ENCODE measurements at regions not wholly inside any gene's neighbourhood (a gene's known extent, or its start where the extent isn't known, plus 50 kb on each side); places are given as distances from the start of the nearest gene placed in this dataset.

DNA sequence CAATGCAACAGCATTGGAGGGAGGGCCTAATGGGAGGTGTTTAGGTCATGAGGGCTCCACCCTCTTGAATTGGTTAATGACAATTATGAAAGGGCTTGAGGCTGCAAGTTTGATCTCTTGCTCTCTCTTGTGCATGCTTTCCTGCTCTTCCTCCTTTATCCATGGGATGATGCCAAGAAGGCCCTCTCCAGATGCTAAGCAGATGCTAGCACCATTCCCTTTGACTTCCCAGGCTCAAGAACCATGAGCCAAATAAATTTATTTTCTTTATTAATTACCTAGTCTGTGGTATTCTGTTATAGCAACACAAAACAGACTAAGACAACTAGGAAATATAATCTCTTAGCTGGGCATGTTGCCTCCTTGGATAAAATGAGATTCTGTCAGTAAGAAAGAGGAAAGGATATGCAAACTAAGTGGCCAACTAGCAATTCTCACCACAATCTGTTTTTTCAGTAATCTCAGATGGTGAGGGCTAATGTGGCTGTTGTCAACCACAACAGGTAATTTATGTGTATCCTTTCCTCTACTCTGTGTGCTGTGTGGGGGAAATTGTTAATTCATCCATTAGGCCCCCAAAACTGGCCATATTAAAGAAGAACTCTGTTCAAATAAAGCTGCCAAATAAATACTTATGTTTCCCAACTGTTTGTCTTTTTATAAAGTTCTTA is 269.1 kb upstream of the CD180 start:
- DNase-seq (ENCODE audit: low read depth in 2 of 2), result no peak

DNA sequence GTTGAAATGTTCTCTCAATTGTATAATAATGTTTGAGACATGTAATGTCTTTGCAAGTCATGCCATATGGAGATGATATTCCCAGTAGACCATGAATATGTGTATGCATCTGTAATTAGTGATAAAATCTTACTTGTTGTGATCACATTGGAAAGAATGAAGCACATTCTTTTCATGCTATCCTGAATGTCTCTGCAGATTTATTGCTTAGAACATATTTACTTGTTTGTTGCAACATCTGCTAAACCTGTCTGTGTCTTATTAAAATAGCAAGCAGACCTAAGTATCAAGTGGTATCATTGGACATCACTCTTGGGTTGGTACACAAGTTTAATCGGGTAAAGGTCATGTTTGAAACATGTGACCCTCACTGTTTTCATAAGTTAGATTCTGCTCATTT is 265.5 kb upstream of the CD180 start:
- DNase-seq (ENCODE audit: low read depth in 2 of 2), result no peak

DNA sequence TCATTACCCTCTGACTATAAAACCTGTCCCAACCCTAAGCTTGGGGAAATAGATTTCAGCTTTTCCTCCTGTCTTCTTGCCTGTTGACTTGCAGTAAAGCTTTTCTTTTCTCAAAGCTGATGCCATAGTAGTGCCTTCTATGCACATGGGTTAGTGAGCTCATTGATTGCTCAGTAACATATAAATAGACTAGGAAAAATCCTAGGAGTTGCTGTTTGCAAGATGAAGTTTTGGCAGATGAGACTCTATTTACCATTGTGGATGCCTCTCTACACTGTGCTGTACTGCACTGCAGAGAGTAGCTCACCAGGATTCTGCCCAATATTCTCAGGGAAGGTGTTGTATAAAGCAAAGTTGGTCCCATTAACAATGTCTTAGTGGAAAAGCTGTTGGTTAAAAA is 262.7 kb upstream of the CD180 start:
- no peak for DNase-seq (ENCODE audit: low read depth in 2 of 2)

DNA sequence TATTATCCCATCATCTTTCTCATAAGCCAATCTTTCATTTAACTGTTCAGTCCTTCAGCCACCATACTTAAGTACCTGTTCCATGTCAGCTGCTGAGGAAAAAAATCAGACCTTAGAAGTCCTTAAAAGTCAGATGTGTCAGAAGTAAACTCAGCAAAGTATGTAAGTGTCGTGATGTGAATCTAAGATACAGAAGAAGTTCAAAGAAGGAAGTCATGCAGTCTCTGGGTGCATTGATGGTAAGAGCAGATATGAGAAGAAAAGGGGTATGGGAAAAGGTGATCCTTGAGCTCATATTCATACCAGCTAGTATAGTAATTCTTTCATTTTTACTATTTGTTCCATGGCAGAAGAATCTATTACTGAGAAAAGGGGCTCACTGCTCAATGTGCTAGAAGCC is 259.4 kb upstream of the CD180 start:
- DNase-seq (ENCODE audit: low read depth in 2 of 2), result no peak

DNA sequence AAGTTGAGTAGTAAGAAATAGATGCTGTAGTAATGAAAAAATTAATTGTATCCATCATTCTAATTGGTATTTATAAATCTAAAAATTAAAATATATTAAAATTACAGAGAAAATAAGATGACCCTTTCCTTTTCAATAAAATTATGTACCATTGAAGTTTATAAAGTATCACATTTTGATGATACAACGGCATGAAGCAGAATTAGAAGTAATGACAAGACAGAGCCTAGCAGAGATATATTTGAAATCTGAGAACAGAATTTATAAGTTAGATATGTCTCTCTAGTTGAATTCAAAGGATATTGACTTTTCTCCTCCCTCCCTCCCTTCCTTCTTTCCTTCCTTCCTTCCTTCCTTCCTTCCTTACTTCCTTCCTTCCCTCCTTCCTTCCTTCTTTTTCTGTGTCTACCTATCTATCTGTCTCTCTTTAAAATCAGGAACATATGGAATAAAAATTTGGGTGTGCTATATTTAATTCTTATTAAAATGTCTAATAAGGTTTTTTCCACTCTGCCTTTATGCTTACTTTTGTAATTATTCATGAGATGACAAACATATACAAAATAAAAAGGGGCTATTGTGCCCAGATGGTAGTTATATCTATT is 258.5 kb upstream of the CD180 start:
- no peak for DNase-seq (ENCODE audit: low read depth in 2 of 2)

DNA sequence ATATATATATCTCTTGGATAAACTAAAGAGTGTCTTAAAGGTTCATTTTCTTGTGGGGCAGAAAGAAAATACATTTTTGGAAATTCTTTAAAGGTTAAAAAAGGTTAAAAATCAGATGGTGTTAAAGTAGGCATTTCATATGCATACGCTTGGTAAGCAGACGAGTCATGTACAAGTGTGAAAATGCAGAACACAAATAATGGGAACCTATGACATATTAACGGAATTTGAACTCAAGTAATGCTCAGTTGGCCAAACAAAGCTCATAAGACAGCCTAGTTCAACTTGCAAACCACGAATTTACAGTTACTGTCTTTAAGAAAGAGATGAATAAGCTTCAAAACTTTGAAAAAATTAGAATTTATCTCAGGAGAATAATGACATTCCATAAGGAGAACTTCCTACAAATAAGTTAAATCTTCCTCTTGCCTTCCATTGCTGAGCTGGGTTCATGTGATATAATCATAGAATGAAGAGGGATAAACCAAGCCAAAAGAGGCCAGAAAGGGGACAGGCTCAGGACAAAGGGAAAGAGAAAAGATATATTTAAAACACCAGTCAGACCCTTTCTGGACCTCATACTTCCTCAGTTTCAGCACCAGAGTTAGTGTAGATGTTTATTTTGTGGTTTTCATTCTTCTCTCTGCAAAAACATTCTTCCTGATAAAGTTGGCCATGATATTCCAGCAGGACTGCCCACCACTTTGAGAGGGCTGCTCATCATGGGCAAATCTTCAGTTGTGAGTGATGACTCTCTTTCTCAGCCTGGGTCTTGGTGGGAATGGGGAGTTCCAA is 256.7 kb upstream of the CD180 start:
- no peak for DNase-seq (ENCODE audit: low read depth in 2 of 2)

DNA sequence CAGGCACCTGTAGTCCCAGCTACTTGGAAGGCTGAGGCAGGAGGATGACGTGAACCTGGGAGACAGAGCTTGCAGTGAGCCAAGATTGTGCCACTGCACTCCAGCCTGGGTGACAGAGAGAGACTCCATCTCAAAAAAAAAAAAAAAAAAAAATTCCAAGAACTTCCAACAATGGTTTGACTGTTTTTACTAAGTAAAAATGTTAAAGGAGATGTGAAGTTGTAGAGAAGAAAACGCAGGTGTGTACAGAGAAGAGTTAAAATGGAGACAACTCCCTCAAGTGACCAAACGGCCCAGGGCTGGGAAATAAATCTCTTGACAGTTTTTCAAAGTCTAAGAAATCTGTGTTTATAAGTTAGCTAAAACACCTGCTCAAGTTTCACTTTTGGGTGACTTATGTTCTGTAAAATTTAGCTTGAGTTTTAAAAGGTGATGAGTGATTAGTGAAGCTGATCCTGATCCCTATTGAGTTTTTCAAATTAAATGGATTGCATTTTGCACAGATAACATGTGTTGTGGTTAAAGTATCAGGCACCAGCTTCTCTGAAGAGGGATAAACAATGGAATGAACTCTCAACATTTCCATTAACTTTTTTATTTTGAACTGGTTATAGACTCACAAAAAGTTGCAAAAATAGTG is 255.2 kb upstream of the CD180 start:
- no peak for DNase-seq (ENCODE audit: low read depth in 2 of 2)

DNA sequence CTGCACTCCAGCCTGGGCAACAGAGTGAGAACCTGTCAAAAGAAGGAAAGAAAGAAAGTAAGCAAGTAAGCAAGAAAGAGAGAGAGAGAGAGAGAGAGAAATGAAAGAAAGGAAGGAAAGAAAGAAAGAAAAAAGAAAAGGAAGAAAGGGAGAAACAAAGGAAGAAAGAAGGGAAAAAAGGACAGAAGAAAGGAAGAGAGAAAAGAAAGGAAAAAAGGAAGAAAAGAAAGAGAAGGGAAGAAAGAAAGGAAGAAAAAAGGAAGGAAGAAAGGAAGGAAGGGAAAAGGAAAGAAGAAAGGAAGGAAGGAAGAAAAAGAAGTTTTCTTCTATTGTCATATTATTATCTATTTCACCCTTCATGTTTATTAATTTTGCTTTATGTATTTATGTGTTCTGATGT is 251.1 kb upstream of the CD180 start:
- no peak for DNase-seq (ENCODE audit: low read depth in 2 of 2)

DNA sequence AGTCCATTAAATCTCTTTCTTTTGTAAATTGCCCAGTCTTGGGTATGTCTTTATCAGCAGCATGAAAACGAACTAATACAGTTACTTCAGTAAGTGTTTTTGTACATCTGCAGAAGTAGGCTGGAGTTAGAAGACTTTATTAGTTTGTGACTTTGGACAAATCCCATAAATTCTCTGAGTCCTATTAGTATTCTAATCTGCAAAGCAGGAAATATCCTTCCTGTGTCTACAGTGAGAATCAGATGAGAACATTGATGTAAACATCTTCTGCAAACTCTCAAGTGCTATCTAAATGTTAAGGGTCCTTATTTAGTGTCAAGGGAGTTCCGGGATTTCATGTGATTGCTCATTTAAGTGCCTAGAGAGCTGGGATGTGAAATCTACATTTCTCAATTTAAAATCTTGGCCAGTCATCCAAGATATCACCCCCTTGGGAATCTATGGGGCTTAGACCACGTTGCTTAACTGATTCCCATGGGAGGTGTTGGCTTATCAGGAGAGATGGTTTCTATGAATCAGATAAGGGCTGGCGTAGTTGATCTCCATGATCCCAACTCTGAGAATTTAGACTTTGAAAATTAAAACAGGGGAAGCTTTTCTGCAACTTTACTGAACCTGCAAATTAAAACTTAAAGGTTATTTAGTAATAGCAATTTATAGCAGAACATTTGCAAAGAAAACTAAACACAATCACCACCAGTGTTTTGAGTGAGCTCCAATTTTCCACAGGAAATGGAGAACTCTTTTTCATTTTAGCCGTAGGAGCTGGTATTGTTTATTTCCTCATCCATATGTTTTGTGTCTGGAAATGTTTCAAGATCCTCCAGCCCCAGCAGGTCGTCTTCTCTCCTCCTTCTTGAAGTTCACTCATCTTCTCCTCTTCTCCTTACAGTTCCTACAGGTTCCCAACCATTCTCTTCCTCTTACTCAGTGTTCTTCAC is 241.6 kb upstream of the CD180 start:
- no peak for DNase-seq (ENCODE audit: low read depth in 2 of 2)

DNA sequence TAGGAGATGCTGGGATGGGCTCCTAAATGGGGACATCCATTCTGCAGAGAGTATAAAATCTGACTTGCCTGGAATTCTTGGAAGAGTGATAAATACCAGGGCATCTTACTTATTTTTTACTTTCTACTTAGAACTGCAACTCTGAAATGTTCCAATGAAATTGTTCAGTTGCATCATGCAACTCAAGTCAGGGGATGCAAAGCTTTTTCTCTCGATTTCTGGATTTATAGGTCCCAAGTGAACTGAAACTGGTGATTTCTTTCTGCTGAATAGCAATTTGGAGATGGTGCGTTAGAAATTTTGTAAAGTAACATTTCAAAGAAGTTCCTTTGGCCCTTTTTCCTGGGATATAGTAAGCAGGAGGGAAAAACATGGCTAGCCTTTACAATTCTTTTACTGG is 238.4 kb upstream of the CD180 start:
- no peak for DNase-seq (ENCODE audit: low read depth in 2 of 2)

DNA sequence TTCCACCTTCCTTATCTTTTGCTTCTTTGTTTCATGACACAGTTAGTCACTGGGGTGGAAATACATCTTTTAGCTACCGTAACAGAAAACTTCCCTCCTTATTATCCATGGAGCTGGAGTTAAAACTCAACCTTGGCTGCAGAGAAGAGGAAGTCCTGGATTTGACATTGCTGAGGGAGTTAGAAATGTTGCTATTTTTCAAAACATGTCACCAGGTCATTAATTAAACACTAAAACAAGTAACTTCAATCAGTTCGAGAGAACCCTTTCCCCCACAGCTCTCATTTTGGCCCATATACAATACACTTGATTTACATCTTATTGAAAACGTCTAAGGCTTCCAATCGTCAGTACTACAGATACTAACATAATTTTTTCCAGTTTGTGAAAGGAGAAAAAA is 237.9 kb upstream of the CD180 start:
- no peak for DNase-seq (ENCODE audit: low read depth in 2 of 2)

DNA sequence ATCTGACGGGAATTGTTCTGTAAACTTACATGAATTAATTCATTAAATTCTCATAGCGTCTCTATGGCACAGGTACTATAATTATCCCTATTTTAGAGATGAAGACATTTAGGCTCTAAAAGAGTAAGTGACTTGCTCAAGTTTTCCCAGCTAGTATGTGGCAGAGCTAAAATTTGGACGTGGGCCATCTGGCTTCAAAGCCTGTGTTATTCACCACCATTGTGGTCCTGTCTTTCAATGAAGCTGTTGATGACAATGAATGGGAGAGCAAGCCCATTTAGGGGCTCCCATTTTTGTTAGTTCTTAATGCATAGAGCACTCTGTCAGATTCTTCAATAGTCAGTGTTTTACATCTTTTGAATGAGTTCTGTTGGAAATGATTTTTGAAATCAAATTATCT is 236.0 kb upstream of the CD180 start:
- no peak for DNase-seq (ENCODE audit: low read depth in 2 of 2)

DNA sequence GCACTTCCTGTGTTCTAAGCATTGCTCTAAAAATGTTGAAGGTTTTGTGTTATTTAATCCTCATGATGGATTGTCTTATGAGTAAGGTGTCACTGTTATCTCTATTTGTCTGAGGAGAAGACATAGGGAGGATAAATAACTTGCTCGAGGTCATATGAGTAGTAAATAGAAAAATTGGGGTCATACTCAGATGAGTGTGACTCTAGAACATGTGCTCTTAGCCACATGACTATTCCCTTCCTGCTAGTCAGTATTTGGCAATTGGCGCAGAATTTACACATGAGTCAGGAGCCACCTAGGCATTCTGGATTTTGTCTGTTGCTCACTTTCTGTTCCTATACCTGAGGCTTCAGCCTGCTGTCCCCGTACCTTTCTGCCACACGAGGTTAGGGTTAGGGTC is 234.6 kb upstream of the CD180 start:
- no peak for DNase-seq (ENCODE audit: low read depth in 2 of 2)

DNA sequence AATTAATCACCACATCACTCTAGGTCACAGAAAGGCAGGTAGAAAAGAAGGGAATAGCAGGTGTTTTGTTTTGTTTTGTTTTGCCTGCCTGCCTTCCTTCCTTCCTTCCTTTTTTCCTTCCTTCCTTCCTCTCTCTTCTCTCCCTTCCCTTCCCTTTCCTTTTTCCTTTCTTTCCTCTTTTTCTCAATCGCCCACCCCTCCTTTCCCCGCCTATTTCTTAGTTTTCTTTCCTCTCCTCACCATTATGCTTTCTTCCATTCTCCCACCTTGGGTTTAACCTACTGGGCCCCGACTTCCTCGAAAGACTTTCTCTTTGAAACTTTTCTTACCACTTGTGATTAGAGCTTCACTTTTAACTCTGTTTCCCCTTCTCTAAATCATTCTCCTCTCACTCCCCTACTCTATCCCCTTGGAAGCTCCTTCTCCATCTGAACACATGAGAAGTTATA is 231.3 kb upstream of the CD180 start:
- DNase-seq (ENCODE audit: low read depth in 2 of 2), result no peak

DNA sequence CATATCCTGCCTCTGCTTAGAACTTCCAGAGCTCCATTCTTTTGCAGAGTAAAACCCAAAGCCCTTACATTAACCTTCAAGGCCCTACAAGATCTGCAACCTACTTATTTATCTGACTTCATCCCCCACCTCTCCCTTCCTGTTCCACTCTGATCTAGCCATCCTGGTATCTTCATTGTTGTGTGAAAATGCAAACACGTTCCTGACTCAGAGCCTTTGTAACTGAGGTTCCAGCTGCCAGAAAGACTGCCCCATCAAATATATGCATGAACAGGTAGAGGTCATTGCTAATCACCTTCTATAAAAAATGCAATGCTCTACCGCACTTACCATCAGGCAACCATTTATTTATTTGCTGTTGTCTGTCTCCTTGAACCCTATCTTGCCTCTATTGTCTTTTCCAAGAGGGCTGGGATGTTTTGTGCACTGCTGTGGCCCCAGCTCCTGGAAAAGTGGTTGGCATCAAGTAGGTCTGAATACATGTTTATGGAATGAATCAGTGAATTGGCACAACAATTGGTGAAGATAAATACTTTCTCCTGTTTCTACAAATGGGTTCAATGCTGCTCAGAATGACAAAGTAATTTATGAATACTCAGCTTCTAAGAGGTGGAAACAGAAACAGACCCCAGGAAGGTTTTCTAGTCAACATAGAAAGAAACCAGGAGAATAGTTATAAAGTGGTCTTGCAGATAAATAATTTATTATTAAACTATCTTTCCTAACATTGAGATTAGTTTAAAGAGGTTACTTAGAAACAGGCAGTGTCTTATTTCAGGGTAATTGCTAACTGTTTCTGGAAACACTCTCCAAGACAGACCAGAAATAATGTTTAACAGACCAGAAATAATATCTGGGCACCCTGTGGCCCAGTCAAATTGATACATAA is 230.6 kb upstream of the CD180 start:
- no peak for DNase-seq (ENCODE audit: low read depth in 2 of 2)

DNA sequence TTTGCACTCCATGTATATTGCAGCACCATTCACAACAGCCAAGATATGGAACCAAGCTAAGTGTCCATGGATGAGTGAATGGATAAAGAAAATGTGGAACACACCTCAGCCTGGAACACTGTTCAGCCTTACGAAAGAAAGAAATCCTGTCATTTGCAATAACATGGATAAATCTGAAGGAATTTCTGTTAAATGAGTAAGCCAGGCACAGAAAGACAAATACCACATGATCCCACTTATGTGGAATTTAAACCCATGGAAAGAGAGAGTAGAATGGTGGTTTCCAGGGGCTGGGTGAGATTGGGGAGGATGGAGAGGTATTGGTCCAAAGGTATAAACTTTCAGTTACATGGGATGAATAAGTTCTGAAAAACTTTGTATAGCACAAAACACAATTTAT is 228.9 kb upstream of the CD180 start:
- no peak for DNase-seq (ENCODE audit: low read depth in 2 of 2)

DNA sequence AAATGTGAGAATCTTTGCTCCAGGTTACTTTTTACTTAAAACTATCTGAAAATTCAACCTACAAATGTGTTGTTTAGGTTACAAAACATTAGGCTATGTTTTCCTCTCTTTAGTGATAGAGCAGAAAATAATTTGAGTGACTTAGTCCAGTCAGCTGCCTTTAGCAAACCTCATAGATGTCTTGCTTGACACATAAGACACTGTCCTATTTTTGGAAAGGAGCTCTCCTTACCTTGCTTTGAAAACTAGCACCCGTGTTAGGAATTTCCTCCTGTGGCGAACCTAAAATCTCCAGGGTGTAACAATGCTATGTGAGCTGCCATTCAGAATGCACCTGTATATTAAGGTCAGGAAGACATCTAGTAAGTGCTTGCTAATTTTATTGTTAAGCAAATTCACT is 221.2 kb upstream of the CD180 start:
- no peak for DNase-seq (ENCODE audit: low read depth in 2 of 2)

DNA sequence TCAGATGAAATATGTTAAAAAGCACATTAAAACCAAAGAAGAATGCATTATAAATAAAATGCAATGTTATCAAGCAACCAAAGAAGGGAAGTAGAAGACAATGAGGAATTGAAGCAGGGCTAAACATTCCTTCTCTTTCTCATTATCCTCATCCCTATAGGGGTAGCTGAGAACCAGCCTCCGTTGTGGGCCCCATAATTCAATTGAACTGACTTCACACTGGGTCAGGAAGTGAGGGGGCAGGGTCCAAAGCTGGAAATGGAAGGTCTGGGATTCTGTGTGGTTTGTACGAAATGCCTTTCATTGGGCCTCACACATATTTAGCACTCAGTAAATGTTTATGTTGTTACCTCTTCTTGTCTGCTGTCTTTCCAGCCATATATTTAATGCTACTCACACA is 220.4 kb upstream of the CD180 start:
- DNase-seq (ENCODE audit: low read depth in 2 of 2), result no peak

DNA sequence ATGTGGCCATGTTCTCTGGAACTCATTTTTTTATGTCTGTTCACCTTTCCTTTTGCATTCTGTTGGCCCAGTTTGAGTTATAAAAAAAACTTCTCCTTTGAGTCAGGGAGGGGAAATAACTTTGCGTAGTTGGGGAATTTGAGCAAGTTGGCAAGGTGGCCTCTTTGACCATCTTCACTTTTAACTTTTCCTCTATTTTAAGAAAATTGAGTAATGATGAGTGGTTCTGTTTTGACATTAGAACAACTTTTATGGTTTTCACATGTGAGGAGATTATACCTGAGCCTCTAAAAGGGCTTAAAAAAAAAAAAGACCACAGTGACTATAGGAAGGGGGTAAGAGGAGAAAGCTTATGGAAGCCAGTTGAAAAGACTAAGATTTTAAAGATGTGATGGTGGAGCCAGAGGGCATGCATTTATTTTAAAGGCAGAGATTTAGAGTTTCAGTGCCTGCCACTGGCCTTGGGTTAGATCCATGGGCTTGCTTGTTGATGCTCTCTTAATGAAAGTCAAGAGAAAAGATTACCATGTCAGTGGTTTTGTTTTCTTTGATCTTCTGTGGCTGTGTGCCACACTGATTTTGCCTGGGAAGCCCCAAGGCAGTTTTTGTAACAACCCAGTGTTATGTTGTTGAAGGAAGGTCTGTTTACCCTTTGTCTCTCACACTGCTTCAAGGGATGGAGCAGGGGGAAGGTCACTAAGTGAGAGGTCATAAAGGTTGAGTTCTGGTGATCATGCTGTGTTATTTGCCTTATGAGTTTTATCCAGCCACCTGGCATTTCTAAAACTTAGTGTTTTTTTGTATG is 219.7 kb upstream of the CD180 start:
- no peak for DNase-seq (ENCODE audit: low read depth in 2 of 2)

DNA sequence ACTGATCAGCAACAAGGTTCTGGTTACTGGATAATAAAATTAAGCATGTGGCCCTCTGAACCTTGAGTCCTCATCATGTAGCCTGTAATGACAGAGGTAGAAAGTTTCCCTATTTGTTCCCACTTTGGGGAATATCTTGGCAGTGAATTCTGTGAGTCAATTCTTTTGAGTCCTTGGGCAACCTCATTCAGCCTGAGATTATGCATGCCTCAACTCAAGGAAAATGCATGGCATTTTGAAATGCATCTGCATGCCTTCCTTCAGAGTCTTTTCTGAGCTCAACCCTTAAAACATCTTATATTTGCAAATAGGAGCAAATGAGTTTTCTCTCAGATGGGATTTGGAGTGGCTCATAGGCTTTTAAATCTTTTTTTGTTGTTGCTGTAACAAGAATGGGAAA is 218.1 kb upstream of the CD180 start:
- no peak for DNase-seq (ENCODE audit: low read depth in 2 of 2)
